ENCODE measurements at regions not wholly inside any gene's neighbourhood (a gene's known extent, or its start where the extent isn't known, plus 50 kb on each side); places are given as distances from the start of the nearest gene placed in this dataset.

GRCh38 chr7:47215049-47215448 is 366.9 kb downstream of the TNS3 start:
- no peak for TF ChIP-seq CTCF (IDR thresholded peaks at IDR 0.05; ENCODE audit: low read depth, low read length)
- H3K4me3 ChIP-seq (replicated peaks in 1 of 2; ENCODE audit: low read depth in 2 of 2, low read length in 2 of 2), result no peak overlapping the region
- DNase-seq (ENCODE audit: low read depth in 2 of 2), result no peak

DNA sequence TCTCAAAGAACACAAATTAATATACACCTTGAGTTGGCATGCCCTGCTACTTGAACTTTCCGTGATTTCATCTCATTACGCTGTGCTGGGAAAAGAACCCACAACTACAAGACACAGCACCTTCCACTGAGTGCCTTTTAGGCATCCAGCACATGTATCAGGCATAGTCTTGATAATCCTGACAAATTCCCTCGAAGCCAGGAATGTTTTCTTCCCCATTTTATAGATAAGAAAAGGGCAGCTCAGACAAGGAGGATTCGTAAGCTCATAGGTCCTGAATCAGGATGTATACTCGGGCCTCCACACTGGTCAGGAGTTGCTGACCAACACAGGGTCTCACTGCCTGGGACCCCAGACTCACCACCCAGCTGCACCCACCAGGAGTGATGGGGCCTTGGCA is 368.6 kb downstream of the TNS3 start:
- TF ChIP-seq CTCF (IDR thresholded peaks at IDR 0.05; ENCODE audit: low read depth, low read length), result no peak
- DNase-seq (ENCODE audit: low read depth in 2 of 2), result no peak

DNA sequence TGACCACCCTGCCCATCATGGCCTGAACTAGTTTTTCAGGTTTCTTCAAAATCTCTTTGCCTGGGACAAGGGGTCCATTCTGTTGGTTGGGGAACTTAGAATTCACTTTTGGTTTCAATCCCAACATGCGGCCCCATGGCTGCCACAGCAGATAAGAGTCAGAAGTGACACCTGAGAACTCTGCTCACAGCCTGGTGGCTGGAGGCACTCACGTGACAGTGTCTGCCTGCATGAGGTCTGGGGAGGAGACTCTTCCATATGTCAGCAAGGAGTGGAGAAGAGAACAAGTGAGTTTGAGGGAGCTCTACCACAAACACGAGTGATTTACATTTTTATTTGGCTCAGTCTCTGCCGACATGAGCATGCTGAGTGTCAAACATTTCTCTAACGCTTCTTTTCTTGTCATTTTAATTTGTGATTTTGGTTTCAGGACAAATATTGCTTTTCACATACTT is 370.4 kb downstream of the TNS3 start:
- H3K4me3 ChIP-seq (replicated peaks in 1 of 2; ENCODE audit: low read depth in 2 of 2, low read length in 2 of 2), result no peak overlapping the region
- no peak for DNase-seq (ENCODE audit: low read depth in 2 of 2)
- no peak for TF ChIP-seq CTCF (IDR thresholded peaks at IDR 0.05; ENCODE audit: low read depth, low read length)

More for the DNA sequence above, 368.6 kb downstream of the TNS3 start:
- no peak overlapping the region for H3K4me3 ChIP-seq (replicated peaks in 1 of 2; ENCODE audit: low read depth in 2 of 2, low read length in 2 of 2)

- no peak overlapping the region for H3K4me3 ChIP-seq (replicated peaks in 1 of 2; ENCODE audit: low read depth in 2 of 2, low read length in 2 of 2)
- TF ChIP-seq CTCF (IDR thresholded peaks at IDR 0.05; ENCODE audit: low read depth, low read length), result no peak
- DNase-seq (ENCODE audit: low read depth in 2 of 2), result no peak
Measured at GRCh38 chr7:47210281-47210854, 371.5 kb downstream of the TNS3 start.

- no peak for DNase-seq (ENCODE audit: low read depth in 2 of 2)
- TF ChIP-seq CTCF (IDR thresholded peaks at IDR 0.05; ENCODE audit: low read depth, low read length), result no peak
- H3K4me3 ChIP-seq (replicated peaks in 1 of 2; ENCODE audit: low read depth in 2 of 2, low read length in 2 of 2), result no peak overlapping the region
Measured at GRCh38 chr7:47207956-47208355, 374.0 kb downstream of the TNS3 start.

DNA sequence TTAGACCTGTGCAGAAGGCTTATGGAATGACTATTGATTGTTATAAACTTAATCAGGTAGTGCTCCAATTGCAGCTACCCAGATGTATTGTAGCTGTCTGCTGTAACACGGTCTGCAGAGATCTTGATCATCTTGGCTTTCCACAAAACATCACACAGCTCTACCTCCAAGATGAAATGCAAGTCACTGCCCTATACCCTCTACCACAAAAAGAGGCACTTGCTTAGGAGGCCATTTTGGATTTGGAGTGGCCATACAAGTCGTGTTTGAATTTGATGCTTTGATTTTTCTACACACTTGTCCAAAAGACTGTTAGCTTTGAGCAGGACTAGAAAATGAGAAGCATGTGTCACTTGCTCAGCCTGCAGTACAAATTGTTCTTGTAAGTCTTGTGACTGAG is 377.2 kb downstream of the TNS3 start:
- TF ChIP-seq CTCF (IDR thresholded peaks at IDR 0.05; ENCODE audit: low read depth, low read length), result no peak
- no peak overlapping the region for H3K4me3 ChIP-seq (replicated peaks in 1 of 2; ENCODE audit: low read depth in 2 of 2, low read length in 2 of 2)
- DNase-seq (ENCODE audit: low read depth in 2 of 2), result no peak
